A673 (cell line): ENCODE measurements at regions not wholly inside any gene's neighbourhood (a gene's known extent, or its start where the extent isn't known, plus 50 kb on each side); places are given as distances from the start of the nearest gene placed in this dataset.

Source experiments
- EZH2 ChIP-seq: fragments of 200-600 bp; sonication (generic); IDR thresholded peaks from 2 replicates; pipeline ENCODE4 v1.6.1; 2017; ENCODE audit warnings: borderline replicate concordance, low read depth, mild to moderate bottlenecking, mixed read lengths, antibody characterized with exemption, low read length; ENCODE audit not compliant: poor library complexity, severe bottlenecking
- TF ChIP-seq, protein P1 (sequence below): fragments of 300-800, 200-600 bp; sonication (generic); conservative IDR thresholded peaks from 2 replicates; pipeline ENCODE4 v1.5.1; 2017; ENCODE audit warnings: low read depth, mild to moderate bottlenecking, antibody characterized with exemption, low read length, moderate library complexity, mixed read lengths

GRCh38 chr2:23198316-23199114 lies 186.5 kb upstream of the KLHL29 start:
- TF ChIP-seq, protein P1, sequence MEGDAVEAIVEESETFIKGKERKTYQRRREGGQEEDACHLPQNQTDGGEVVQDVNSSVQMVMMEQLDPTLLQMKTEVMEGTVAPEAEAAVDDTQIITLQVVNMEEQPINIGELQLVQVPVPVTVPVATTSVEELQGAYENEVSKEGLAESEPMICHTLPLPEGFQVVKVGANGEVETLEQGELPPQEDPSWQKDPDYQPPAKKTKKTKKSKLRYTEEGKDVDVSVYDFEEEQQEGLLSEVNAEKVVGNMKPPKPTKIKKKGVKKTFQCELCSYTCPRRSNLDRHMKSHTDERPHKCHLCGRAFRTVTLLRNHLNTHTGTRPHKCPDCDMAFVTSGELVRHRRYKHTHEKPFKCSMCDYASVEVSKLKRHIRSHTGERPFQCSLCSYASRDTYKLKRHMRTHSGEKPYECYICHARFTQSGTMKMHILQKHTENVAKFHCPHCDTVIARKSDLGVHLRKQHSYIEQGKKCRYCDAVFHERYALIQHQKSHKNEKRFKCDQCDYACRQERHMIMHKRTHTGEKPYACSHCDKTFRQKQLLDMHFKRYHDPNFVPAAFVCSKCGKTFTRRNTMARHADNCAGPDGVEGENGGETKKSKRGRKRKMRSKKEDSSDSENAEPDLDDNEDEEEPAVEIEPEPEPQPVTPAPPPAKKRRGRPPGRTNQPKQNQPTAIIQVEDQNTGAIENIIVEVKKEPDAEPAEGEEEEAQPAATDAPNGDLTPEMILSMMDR, result no peak
- TF ChIP-seq EZH2, result no peak
